SK-N-MC (cell line): ENCODE measurements at regions not wholly inside any gene's neighbourhood (a gene's known extent, or its start where the extent isn't known, plus 50 kb on each side); places are given as distances from the start of the nearest gene placed in this dataset.

ENCODE experiments used
- EZH2 ChIP-seq: fragments of 200-600 bp; sonication (generic); IDR thresholded peaks from one replicate; pipeline ENCODE4 v1.6.1; 2017; ENCODE audit warnings: antibody characterized with exemption
- POLR2AphosphoS5 ChIP-seq: IDR thresholded peaks from 2 replicates; pipeline ENCODE4 v1.6.1; 2012; ENCODE audit warnings: mild to moderate bottlenecking, low read depth, low read length, borderline replicate concordance

DNA sequence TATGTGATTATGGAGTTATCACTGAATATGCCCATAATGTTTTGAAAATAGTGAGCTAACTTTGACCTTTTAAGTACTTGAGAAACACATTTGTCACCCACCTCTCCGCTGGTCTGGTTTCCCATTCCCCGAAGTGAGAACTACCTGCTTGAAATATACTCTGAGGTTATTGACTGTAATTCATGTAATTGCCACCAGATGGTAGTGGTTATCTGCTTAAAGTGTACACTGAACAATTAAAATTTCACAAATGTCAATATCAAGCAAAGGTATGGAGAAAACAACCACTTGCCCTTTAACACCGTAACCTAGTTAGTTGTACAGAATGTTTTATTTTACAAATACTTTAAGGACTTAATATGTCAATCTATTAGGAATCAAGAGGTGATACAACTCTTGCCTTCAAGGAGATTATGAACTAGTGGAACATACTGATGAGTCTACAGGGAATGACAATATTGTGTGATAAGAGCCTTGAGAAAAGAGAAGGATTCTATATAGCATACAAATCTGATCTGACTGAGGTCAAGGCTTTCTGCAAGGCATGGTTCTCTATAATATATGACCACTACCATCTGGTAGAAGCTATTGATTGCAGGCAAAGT lies 316.8 kb upstream of the KCNH7 start:
- TF ChIP-seq POLR2AphosphoS5 = no peak
- TF ChIP-seq EZH2 = no peak
